Right cardiac atrium (tissue), 5 donors: ENCODE measurements at regions not wholly inside any gene's neighbourhood (a gene's known extent, or its start where the extent isn't known, plus 50 kb on each side); places are given as distances from the start of the nearest gene placed in this dataset.

Experiments used
- ATAC-seq, 2 donors: fragments of 200-7000 bp; cut with Tn5 transposase; one replicate each; pipeline versions ENCODE4 v1.8.0 to v1.9.1; 2020; ENCODE audit warnings: moderate library complexity in 2 of 2, mild to moderate bottlenecking in 1 of 2
- DNase-seq, 3 donors: peaks; one replicate each; pipeline ENCODE4 v3.0.0-alpha.2; 2020
- H3K27ac ChIP-seq: one replicate; pipeline ENCODE4 v1.5.1; 2013; ENCODE audit warnings: mild to moderate bottlenecking, low read length, control low read depth, moderate library complexity
- H3K27me3 ChIP-seq: one replicate; pipeline ENCODE4 v1.6.1; 2013; ENCODE audit not compliant: control insufficient read depth, insufficient read depth
- H3K4me1 ChIP-seq: one replicate; pipeline ENCODE4 v1.6.1; 2013; ENCODE audit warnings: low read length; ENCODE audit not compliant: control insufficient read depth, insufficient read depth
- H3K4me3 ChIP-seq: one replicate; pipeline ENCODE4 v1.5.1; 2013; ENCODE audit warnings: low read length, control low read depth
- H3K9me3 ChIP-seq: one replicate; pipeline ENCODE4 v1.6.1; 2013; ENCODE audit warnings: low read length; ENCODE audit not compliant: control insufficient read depth
- WGBS: extraction: QIAGEN DNeasy Blood & Tissue Kit; methylation state at CpG from one replicate; pipeline ENCODE4 v1.1.7; 2013; 5-methylcytosine and 5-hydroxymethylcytosine counted together
- intact Hi-C, 4 donors: fragments of 100-400 bp; cut with DNase I; formaldehyde crosslinking; loops; one replicate each; pipeline versions ENCODE4 v1.11.0 to v1.14.0; 2022 to 2023
- donor health status: healthy with polysubstance abuse.
- donor health status: DM: no; HTN: yes; CAD: no.
- donor health status: DM: no; HTN: no; CAD: no.
- donor health status: DM: no; HTN: yes; CAD: no; lungs with severe emphysema.
- donor health status: DM: yes; HTN: yes; CAD: no.

DNA sequence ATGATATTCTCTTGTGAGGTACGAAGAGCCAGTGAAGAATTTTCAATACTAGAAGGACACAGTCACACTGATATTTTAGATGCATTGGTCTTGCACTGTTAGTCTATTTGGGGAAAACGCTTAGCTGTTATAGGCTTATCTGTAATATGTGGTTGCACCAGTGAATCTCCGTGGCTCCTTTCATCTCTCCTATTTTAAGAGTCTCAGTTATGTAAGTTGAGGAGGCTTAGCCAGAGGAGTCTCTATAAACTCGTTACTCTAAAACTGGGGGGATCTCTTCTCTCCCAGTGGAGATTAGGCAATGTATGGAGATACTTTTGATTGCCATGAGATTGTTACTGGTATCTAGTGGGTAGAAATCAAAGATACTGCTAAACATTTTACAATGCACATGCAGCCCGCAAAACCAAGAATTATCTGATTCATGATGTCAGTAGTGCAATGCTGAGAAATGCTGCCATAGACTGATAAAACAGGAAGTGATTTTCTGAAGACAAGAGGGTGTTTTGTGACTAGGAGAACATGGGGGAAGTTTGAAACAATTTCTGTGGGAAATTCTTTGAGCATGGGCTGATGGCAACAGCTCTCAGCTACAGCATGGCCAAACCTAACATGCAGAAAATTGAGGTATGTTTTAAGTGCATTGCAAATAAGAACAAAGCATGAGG, 339.1 kb downstream of the SOX11 start:
- Histone ChIP-seq H3K9me3 (no peaks in the 10 kb centered on the region), H3K4me1 (no peaks in the 10 kb centered on the region), H3K27ac (no peak overlapping the region), H3K4me3 (no peak overlapping the region), H3K27me3 (no peaks in the 10 kb centered on the region)
- WGBS: 47% methylated on average over 5 of the region's 5 CpGs
- intact Hi-C loops: no loop called here
- DNase-seq (no peak), ATAC-seq (no peak)

DNA sequence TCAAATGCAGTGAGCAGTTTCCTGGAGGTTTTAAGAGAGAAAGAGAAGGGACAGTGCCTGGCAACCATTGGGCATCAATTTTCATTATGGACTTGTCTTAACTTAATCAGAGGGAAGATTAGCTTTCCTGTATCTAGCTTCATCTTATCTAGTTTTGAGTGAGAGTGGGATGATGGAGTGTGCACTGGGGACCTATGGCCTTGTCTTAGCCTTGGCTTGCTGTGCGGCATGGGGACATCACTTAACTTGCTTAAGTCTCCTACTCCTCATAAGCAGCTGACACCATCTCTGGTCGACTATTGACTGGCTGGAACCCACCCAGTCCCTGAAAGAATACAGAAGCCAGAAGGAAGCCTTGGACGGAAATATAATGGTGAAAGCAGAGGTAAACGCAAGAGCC, 344.0 kb downstream of the SOX11 start:
- H3K9me3 ChIP-seq: no peaks in the 10 kb centered on the region
- intact Hi-C loops: no loop called here
- ATAC-seq (no peak), DNase-seq (no peak)
- no peak overlapping the region for H3K4me3 ChIP-seq
- H3K27ac ChIP-seq: no peak overlapping the region
- 72% methylated on average over 4 of the region's 4 CpGs for WGBS
- H3K4me1 ChIP-seq: no peaks in the 10 kb centered on the region
- no peaks in the 10 kb centered on the region for H3K27me3 ChIP-seq

DNA sequence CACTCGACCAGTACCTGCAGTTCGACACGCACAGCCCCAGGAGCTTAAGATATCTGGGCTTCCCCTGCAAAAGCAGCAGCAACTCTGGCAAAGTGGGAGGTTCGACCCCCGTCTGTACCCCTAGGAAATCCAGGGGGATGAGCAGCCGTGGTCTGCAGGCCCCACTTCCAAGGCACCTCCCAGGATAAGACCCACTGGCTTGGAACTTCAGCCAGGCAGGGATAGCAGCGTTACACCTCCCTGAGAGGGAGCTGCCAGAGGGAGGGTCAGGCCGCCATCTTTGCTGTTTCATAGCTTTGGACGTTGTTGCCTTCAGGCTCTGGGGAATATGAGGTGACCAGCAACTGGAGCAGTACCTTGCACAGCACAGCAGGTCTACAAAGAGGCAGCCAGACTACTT, 351.1 kb downstream of the SOX11 start:
- DNase-seq (no peak), ATAC-seq (no peak)
- no peak overlapping the region for H3K27ac ChIP-seq
- H3K27me3 ChIP-seq: no peaks in the 10 kb centered on the region
- H3K4me1 ChIP-seq: no peaks in the 10 kb centered on the region
- intact Hi-C loops: no loop called here
- no peaks in the 10 kb centered on the region for H3K9me3 ChIP-seq
- no peak overlapping the region for H3K4me3 ChIP-seq
- 82% methylated on average over 9 of the region's 9 CpGs for WGBS

DNA sequence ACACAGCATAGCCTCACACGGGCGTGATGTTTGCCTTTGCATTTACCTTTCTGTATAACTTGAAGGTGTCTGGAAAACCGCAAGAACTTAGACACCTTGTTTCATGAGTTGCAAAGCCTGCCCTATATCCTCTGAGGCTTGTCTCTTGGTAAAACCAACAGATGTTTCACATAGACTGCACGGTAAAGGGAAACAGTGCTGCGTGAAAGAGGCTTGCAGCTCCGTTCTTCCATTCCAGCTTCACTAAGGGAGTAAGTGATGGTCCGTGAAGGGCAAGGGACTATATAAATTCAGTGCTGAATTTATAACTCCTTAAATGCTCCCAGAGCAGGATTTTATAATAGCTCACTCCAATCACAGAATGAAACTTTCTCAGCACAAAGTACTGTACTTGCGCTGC, 360.5 kb downstream of the SOX11 start:
- no peaks in the 10 kb centered on the region for H3K27me3 ChIP-seq
- ATAC-seq (no peak), DNase-seq (no peak)
- intact Hi-C loops: no loop called here
- H3K27ac ChIP-seq: no peak overlapping the region
- 76% methylated on average over 8 of the region's 8 CpGs for WGBS
- H3K4me1 ChIP-seq: no peaks in the 10 kb centered on the region
- H3K9me3 ChIP-seq: no peaks in the 10 kb centered on the region
- H3K4me3 ChIP-seq: no peak overlapping the region

DNA sequence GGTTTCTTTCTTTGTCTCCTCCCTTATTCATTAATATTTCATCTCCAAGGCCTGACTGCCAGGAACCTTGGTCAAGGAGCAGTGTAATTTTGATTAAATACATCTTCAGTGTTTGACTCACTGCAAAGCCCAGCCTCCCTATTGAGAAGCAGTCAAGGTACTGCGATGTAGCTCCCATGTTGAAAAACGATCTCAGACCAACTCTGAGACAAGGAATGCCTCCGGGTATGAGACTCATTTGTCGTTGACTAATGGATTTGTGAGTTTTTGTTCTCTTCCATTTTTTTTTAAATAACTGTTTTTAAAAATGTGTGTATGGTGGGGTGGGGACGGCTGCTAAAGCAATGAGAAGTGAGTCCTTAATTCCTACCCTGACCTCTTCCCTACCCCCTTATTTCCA, 361.6 kb downstream of the SOX11 start:
- no peak overlapping the region for H3K4me3 ChIP-seq
- intact Hi-C loops: no loop called here
- ATAC-seq (no peak), DNase-seq (no peak)
- WGBS: 60% methylated on average over 5 of the region's 5 CpGs
- no peaks in the 10 kb centered on the region for H3K9me3 ChIP-seq
- H3K4me1 ChIP-seq: no peaks in the 10 kb centered on the region
- no peaks in the 10 kb centered on the region for H3K27me3 ChIP-seq
- no peak overlapping the region for H3K27ac ChIP-seq

DNA sequence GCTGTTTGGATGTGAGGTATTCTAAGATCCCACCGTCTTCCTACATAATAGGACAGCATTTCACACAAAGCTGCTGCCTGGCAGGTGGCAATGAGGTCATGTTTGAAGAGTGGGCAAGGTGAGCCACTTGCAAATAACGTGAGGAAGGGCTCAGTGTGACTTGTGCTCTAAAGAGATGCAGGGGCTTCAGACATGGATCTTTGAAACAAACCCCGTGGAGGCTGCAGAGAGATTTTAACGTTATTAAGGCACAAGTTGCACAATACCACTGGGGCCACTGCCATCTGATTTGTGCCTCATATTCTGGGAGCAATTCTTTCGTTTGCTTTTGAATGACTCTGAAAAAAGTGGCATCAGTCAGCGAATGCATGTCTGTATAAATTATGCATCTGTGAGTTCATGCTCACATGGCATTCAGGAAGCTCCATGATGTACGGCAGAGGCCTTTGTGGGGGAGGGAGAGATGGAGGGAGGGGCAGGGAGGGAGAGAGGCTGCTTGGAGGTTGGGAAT, 362.0 kb downstream of the SOX11 start:
- H3K27me3 ChIP-seq: no peaks in the 10 kb centered on the region
- H3K4me3 ChIP-seq: no peak overlapping the region
- DNase-seq: no peak
- intact Hi-C loops: no loop called here
- no peaks in the 10 kb centered on the region for H3K9me3 ChIP-seq
- no peaks in the 10 kb centered on the region for H3K4me1 ChIP-seq
- H3K27ac ChIP-seq: no peak overlapping the region
- ATAC-seq: no peak
- 43% methylated on average over 7 of the region's 7 CpGs for WGBS

DNA sequence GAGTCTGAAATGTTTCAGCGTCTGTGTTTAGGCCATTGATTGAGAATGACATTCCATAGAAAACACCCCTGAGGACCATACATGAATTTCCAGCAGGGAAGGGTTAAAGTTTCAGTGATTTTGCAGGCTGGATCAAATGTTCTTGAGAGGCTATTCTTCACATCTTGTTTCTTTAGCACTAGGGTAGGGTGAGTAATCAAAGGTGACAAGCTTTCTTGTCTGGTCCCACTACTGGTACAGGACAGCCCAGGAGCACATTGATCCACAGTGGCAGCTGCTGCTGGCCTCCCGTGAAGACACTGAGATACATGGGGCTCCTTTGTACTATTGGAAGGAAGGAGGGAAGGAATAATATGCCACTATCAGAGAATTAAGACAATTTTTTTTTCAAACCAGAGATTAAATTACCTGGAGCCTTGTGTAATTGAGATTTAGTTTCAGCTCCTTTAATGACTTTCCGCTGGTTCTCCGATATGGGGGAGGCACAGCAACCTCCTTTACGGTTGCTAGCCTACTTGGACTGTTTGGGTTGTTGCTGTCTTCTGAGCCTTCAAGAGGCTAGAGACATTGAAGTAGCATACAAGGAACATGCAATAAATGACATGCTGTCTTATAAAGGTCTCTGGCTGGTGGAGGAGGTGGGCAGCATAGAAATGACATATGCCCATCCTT, 368.9 kb downstream of the SOX11 start:
- no peak for DNase-seq
- no peak for ATAC-seq
- H3K27me3 ChIP-seq: no peaks in the 10 kb centered on the region
- 90% methylated on average over 5 of the region's 5 CpGs for WGBS
- intact Hi-C loops: no loop called here
- no peak overlapping the region for H3K4me3 ChIP-seq
- no peaks in the 10 kb centered on the region for H3K9me3 ChIP-seq
- H3K4me1 ChIP-seq: no peaks in the 10 kb centered on the region
- no peak overlapping the region for H3K27ac ChIP-seq

DNA sequence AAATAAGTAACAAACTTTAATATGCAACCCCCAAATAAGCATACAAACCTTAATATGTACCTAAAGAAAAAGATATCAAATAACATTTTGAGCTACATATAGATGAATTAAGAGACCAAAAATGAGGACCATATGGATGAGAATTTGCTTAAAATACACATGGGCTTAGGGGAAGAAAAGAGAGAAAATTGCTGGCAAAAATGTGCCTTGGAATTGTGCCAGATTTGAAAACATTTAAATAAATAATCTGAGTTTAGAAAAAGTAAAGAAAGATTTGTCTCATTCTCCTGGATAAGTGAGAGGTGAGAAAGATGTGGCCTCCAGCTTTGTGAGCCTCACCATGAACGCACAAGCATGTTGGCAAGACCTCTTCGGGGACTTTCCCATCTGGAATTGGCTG, 372.6 kb downstream of the SOX11 start:
- Histone ChIP-seq H3K4me3 (no peak overlapping the region), H3K4me1 (no peaks in the 10 kb centered on the region), H3K27me3 (no peaks in the 10 kb centered on the region), H3K9me3 (no peaks in the 10 kb centered on the region), H3K27ac (no peak overlapping the region)
- DNase-seq: no peak
- 75% methylated on average over 2 of the region's 2 CpGs for WGBS
- no peak for ATAC-seq
- intact Hi-C loops: no loop called here

DNA sequence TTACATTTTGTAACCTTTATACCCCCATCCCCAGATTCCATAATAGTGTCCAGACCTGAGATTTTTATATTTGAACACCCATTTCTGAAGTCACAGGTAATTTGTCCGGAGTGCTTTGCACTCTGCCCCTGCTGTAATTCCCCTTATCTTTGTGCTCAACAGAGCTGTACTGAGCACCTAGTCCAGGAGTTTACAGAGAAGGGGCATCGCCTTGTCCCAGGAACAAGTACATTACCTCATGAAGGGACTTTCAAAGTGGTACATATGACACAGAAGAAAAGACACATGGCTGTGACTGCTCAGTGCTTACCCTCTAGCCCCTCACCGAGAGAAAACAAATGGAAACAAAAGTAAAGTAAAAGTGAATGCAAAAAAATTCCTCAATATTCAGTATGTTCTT, 373.5 kb downstream of the SOX11 start:
- no peak overlapping the region for H3K4me3 ChIP-seq
- WGBS: 90% methylated on average over 3 of the region's 3 CpGs
- no peak for DNase-seq
- H3K4me1 ChIP-seq: no peaks in the 10 kb centered on the region
- H3K27ac ChIP-seq: no peak overlapping the region
- no peaks in the 10 kb centered on the region for H3K9me3 ChIP-seq
- ATAC-seq: no peak
- intact Hi-C loops: no loop called here
- H3K27me3 ChIP-seq: no peaks in the 10 kb centered on the region

DNA sequence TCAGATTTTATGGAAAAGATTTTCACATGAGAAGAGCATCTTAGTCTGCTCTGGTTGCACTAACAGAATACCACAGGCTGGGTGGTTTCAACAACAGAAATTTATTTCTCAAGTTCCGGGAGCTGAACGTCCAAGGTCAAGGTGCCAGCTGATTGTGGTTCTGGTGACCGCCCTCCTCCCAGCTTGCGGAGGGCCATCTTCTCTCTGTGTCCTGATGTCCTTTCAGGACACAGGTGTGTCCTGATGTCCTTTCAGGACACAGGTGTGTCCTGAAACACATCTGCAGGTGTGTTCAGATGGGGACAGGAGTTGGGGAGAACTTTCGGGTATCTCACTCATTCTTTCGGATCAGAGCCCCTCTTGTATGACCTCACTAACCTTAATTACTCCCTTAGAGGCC, 374.9 kb downstream of the SOX11 start:
- no peak for ATAC-seq
- intact Hi-C loops: no loop called here
- 67% methylated on average over 6 of the region's 6 CpGs for WGBS
- no peak overlapping the region for H3K27ac ChIP-seq
- DNase-seq: no peak
- no peaks in the 10 kb centered on the region for H3K4me1 ChIP-seq
- no peak overlapping the region for H3K4me3 ChIP-seq
- no peaks in the 10 kb centered on the region for H3K9me3 ChIP-seq
- no peaks in the 10 kb centered on the region for H3K27me3 ChIP-seq

DNA sequence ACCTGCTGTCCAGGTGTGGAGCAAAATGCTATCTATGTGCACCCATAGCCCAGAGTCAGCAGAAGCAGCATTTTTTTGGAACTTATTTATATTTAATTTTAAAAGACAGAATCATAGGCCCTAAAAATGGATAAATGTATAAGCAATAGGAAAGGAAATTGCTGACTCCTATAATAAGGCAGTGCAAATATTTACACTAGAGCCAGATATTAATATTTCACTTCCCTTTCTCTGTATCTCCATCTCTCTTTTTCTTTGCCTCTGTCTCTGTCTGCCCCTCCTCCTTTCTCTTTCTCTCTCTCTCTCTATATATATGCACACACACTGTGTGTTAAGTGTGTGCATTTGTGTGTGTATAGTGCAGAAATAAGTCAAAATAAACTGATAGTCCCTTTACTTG, 375.6 kb downstream of the SOX11 start:
- Histone ChIP-seq H3K4me1 (no peaks in the 10 kb centered on the region), H3K9me3 (no peaks in the 10 kb centered on the region), H3K27ac (no peak overlapping the region), H3K27me3 (no peaks in the 10 kb centered on the region), H3K4me3 (no peak overlapping the region)
- intact Hi-C loops: no loop called here
- DNase-seq (no peak), ATAC-seq (no peak)

DNA sequence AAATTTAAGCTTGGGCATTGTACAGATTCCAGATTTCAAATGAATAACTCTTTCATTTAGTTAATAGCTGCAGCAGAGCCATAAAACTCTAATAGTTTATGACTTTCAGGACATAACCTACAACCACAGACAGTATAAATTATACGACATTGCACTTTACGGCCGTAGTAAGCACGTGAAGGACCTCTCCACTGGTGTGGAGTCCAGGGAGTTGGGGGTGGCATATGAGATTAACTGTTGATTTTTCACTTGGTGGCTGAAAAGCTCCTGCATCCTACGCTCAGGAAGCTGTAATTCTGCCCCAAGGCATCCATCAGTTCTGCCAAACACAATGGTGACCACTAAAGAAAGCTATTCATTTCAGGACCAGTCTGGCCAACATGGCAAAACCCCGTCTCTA, 376.2 kb downstream of the SOX11 start:
- intact Hi-C loops: no loop called here

More for the DNA sequence above, 376.2 kb downstream of the SOX11 start:
- Histone ChIP-seq H3K4me3 (no peak overlapping the region), H3K27ac (no peak overlapping the region), H3K27me3 (no peaks in the 10 kb centered on the region), H3K9me3 (no peaks in the 10 kb centered on the region), H3K4me1 (no peaks in the 10 kb centered on the region)
- WGBS: 85% methylated on average over 6 of the region's 6 CpGs
- ATAC-seq (no peak), DNase-seq (no peak)
